GM21526 (cell line): ENCODE measurements at regions not wholly inside any gene's neighbourhood (a gene's known extent, or its start where the extent isn't known, plus 50 kb on each side); places are given as distances from the start of the nearest gene placed in this dataset.
"Not testable (repeated sequence)": the region's sequence is repeated elsewhere in the genome, so short reads cannot be mapped to it uniquely, and the experiment has no call there.

ENCODE experiments used
- ATAC-seq: cut with Tn5 transposase; IDR thresholded peaks from one replicate; pipeline ENCODE4 v1.9.1; 2021; ENCODE audit warnings: moderate library complexity; ENCODE audit not compliant: unreplicated experiment, low FRiP score

DNA sequence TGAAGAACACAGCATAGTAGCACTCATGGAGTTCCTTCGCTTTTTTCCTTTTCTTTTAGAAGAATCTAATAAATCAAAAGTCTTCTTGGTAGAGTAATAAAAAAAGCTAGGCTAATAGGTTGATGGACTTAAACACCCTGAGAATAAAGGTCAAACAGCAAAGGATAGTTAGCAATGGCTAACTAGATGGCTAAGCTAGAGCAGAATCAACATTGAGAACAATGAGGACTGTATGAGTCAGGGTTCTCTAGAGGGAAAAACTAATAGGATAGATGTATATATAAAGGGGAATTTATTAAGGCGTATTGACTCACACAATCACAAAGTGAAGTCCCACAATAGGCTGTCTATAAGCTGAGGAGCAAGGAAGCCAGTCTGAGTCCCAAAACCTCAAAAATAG, 550.9 kb downstream of the GLUD2 start:
- no peak for ATAC-seq

GRCh38 chrX:121635141-121635540, 587.7 kb downstream of the GLUD2 start:
- ATAC-seq: no peak

DNA sequence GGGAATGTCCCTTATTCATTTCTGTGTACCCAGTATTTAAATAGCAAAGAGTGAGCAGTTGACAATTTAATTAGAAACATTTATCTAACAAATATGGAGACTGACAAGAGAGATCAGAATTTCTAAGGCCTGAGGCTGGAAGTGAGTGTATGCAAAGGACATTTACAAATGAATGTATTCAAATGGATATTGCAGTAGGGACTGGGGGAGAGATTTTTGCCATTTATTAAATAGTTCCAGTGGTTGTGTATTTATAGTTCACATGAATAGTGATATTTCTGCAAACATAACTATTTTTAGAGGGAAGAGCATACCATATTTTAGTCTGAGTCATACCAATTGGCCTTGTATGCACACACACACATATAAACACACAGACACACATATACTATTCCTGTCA, 592.4 kb downstream of the GLUD2 start:
- ATAC-seq: no peak

DNA sequence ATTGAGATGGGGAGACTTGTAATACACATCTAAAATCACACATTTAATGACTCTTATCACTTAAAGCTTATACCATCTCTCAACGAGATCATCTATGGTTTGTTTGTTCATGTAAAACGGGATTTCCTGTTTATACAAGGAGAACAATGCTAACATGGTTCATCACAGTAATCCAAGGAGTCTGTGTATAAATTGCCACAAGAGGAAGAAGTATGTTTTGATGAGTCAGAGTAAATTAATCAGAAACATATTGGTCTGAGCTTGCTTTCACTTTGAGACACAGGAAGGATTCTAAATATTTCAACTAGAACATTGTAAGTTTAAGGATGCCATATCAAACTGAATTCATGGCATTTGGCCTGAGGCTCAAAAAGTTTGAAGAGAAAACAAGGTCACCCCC, 594.1 kb downstream of the GLUD2 start:
- no peak for ATAC-seq

GRCh38 chrX:121642415-121642814, 595.0 kb downstream of the GLUD2 start:
- ATAC-seq: no peak

DNA sequence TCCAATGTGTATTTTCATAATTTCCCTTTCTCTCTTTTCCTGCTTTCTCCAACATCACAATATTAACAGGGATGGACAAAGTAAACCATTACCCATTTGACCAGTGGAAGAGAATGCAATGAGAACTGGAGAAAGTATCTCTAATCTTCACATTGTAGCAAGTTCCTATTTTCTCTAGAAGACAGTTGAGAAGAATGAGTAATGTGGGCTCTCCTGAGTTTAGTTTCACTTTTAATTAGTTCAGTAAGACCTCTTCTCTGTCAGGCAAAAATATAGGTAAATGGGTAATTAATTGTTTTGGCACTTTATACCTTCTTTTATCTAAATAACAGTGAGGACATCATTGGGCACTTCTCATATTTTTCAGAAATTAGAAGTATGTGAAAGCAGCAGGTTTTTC, 602.0 kb downstream of the GLUD2 start:
- no peak for ATAC-seq

DNA sequence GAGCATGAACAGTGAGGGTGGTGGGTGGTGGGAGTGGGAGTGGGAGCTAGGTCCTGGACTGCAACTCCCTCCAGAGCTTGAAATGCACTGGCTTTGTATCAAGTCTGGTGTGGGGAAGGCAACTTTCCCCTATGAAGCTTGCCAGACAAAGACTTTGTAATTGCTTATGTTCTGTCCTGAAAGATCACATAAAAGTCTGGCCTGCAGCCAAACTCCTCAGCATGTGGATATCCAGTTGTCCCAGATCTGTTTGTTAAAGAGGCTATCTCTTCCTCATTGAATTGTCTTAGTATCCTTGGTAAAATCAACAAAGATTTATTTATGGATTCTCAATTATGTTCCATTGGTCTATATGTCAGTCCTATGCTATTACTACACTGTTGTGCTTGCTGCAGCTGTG, 607.9 kb downstream of the GLUD2 start:
- ATAC-seq: no peak

DNA sequence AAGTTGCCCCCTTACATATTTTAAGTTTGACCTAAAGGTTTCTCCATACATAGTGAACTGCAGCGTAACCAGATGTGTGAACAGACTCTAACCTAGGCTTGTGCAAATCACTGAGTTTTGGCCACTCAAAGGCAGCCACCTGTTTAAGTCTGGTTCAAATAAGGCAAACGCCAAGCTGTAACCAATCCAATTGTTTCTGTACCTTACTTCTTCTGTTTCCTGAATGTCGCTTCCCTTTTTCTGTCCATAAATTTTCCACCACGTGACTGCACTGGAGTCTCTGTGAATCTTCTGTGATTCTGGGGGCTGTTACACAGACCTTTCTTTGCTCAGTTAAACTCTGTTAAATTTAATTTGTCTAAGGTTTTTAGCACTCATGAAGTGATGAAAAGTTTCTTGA, 618.8 kb downstream of the GLUD2 start:
- ATAC-seq: no peak

DNA sequence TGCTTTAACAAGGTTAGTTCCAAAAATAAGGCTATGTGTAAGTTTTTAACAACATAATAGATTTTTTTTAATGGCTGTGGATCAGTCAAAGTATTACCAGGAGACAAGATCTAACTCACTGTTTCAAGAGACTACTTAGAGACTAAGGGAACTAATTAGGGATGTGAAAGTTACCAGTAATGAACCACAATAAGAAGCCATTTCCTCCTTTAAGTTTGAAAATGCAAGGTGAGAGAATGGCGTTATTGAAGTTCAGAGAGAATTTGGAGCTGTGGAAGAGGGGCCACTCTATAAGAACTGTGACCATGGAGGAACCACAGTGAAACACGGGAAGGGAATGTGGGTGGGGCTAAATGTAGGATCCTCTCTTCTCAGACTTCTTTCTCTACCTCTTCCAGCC, 624.2 kb downstream of the GLUD2 start:
- peak; percentile 60 for ATAC-seq

DNA sequence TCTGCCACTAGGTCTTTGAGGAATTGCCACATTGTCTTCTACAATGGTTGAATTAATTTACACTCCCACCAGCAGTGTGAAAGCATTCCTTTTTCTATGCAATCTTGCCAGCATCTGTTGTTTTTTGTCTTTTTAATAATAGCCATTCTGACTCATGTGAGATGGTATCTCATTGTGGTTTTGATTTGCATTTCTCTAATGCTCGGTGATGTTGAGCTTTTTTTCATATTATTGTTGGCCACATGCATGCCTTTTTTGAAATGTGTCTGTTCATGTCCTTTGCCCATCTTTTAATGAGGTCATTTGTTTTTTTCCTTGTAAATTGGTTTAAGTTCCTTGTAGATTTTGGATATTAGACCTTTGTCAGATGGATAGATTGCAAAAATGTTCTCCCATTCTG, 661.8 kb downstream of the GLUD2 start:
- ATAC-seq: not testable (repeated sequence)

DNA sequence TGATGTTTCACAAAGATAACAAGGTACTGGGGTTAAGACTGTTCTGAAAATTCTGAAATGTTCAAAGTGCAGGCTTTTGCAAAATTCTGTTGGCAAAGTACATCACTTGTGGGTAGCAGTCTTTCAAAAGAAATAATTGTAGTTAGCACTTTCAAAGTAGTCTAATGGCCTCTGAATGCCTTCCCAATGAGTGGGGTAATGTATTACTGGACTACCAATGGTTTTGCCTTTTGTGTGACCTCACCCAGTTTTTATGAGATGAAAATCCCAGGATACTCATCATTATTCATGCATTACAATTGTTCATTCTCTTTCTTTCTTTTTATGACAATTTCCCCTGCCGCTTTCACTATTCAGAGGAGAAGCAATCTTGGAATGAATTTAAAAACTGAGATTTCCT, 686.1 kb downstream of the GLUD2 start:
- ATAC-seq: no peak

DNA sequence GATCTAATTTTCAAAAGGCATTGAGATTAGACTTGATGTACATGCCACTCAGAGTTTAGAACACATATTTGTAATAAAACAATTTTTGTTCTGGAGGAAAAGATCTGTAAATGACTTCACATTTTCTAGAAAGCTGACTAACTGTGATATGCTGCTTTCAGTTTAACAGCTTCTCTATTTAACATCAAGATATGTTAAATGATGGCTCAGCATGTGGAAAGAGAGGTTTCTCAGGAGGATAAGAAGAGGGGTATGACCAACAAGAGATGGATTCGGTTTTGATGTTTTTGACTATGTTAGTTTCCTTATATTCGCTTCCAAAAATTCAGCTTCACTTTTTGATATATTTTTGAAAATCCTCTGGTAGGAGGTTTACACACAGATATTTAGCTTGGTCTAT, 698.7 kb downstream of the GLUD2 start:
- no peak for ATAC-seq

DNA sequence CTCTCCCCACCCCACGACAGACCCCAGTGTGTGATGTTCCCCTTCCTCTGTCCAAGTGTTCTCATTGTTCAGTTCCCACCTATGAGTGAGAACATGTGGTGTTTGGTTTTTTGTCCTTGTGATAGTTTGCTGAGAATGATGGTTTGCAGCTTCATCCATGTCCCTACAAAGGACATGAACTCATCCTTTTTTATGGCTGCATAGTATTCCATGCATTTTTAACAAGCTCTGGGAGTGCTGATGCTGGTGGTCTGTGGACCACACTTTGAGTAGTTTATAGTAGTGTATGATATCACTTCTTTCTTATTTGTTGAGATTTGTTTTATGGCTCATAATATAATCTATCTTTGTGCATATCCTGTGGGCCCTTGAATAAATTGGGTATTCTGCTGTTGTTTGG, 706.2 kb downstream of the GLUD2 start:
- ATAC-seq: not testable (repeated sequence)

- ATAC-seq: no peak
Measured at GRCh38 chrX:121754301-121754700, 706.9 kb downstream of the GLUD2 start.

DNA sequence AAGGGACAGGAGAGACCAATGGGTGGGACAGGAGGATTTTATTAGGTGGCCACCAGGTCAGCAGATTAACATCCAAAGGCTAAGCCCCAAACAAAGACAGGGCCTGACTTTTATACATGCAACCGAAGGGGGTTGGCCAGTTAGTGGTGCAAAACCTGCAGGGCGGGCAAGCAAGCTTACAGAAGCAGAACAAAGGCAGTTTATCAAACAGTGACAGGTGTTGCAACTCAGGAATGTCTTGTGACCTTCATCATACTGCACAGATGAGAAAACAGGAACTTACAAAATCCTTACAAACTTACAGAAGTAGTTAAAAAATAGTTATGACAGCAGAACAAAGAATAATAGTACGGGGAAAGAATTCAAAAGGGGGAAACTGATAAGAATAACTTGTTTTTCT, 708.1 kb downstream of the GLUD2 start:
- ATAC-seq: no peak

- ATAC-seq: no peak
Measured at GRCh38 chrX:121761845-121762244, 714.4 kb downstream of the GLUD2 start.

DNA sequence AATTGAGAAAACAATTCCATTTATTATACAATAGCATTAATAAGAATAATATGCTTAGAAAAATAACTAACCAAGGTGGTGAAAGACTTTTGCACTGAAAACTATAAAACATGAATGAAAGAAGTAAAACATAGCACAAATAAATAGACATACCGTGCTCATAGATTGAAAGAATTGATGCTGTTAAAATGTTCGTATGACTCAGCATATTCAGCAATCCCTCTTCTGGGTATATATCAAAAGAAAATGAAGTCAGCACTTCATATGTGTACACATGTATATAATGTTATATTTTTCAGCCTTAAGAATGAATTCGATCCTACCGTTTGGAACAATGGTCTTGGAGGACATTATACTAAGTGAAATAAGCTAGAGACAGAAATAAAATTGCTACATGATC, 716.3 kb downstream of the GLUD2 start:
- ATAC-seq: no peak

DNA sequence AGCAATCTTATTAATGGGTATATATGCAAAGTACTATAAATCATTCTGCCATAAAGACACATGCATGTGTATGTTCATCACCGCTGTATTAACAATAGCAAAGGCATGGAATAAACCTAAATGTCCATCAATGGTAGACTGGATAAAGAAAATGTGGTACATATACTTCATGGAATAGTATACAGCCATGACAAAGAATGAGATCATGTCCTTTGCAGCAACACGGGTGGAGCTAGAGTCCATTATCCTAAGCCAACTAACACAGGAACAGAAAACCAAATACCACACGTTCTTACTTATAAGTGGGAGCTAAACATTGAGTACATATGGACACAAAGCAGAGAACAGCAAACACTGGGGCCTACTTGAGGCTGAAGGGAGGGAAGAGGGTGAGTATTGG, 720.8 kb downstream of the GLUD2 start:
- ATAC-seq: not testable (repeated sequence)

GRCh38 chrX:121781991-121782390, 734.6 kb downstream of the GLUD2 start:
- ATAC-seq: no peak

GRCh38 chrX:121782544-121782943, 735.1 kb downstream of the GLUD2 start:
- ATAC-seq: no peak

DNA sequence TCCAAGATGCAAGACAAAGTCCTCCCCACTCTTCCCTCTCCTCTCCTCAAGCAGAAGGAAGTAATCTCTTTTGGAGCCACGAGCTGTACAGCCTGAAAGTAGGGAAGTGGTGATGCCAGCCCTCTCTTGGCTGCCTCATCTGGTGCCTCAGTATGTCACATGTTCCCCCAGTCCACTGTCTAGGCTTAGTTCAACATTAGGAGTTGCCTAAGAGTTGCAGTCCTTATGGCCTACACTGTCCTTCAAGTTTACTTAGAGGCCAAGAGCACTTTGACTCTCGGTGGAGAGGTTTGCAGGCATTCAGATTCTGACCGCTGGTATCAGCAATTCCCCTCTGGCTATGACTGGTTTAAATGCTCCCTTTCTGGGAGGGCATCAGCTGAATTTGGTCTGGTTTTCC, 735.6 kb downstream of the GLUD2 start:
- no peak for ATAC-seq

DNA sequence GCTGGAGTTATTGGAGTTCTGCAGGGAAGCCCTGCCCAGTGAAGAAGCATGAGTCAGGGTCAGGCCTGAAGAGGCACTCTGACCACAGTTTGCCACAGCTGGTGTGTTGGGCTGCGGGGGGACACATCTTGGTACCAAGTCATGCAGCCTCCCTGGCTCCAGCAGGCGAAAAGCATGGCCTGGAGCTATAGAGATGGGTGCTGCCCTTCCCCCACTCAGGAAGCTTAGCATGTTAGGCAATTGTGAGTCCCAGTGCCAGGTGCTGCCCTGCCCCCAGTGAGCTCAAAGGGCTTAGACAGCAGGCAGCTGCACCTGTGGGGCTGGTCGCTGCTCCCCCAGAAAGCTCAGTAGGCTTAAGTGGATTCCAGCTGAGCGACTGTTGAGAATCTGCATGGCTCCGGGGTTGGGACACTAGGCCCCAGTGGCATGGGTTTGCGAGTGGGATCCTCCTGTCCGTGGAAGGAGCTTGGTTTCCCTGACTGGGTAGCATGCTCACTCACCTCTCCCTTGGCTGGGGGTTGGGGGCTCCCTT, 755.5 kb downstream of the GLUD2 start:
- no peak for ATAC-seq

DNA sequence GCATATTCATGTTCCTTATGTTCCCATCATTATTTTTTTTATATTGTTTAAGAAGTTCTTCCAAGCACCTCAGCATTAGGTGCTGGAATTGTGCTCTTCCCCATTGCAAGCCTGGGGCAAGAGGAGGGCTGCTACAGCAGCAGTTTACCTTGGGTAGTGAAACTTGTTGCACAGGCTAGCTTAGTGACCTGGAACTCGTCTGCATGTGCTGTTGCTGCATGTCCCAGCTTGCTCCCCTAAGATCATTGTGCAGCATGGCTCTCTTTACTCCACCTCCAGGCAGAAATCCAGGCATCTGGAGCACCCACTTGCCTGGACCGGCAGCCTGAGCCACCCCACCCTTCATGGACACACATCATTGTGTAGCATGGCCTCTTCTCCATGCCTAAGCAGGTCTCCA, 776.0 kb downstream of the GLUD2 start:
- no peak for ATAC-seq
